Muscle of back (tissue), 3 donors: ENCODE measurements at regions not wholly inside any gene's neighbourhood (a gene's known extent, or its start where the extent isn't known, plus 50 kb on each side); places are given as distances from the start of the nearest gene placed in this dataset.

Experiments
- DNase-seq, 3 donors: peaks; one replicate each; pipeline versions ENCODE4 v3.0.0 to v3.0.0-alpha.2; 2013

- DNase-seq = no peak
Measured at GRCh38 chr15:39204031-39204430, 376.8 kb upstream of the THBS1 start.

GRCh38 chr15:39205081-39205480 lies 375.8 kb upstream of the THBS1 start:
- DNase-seq = no peak

- no peak for DNase-seq
Measured at GRCh38 chr15:39205506-39206371, 375.1 kb upstream of the THBS1 start.

GRCh38 chr15:39207532-39208115 lies 373.3 kb upstream of the THBS1 start:
- no peak for DNase-seq

GRCh38 chr15:39208187-39208586 lies 372.7 kb upstream of the THBS1 start:
- no peak for DNase-seq

- no peak for DNase-seq
Measured at GRCh38 chr15:39209548-39210211, 371.2 kb upstream of the THBS1 start.

- DNase-seq = no peak
Measured at GRCh38 chr15:39211108-39211979, 369.5 kb upstream of the THBS1 start.

- peak in 2 of 3 donors; percentile 48 to 96 for DNase-seq
Measured at GRCh38 chr15:39213385-39213840, 367.5 kb upstream of the THBS1 start.

- DNase-seq = peak; percentile 68 to 93 (median 88)
Measured at GRCh38 chr15:39215015-39215414, 365.9 kb upstream of the THBS1 start.

- DNase-seq = no peak
Measured at GRCh38 chr15:39216816-39217215, 364.1 kb upstream of the THBS1 start.

- DNase-seq = no peak
Measured at GRCh38 chr15:39219608-39220007, 361.3 kb upstream of the THBS1 start.

GRCh38 chr15:39226169-39226937 lies 354.5 kb upstream of the THBS1 start:
- DNase-seq = no peak

- no peak for DNase-seq
Measured at GRCh38 chr15:39227001-39227400, 353.9 kb upstream of the THBS1 start.

- no peak for DNase-seq
Measured at GRCh38 chr15:39228889-39229288, 352.0 kb upstream of the THBS1 start.

GRCh38 chr15:39230205-39230907 lies 350.5 kb upstream of the THBS1 start:
- DNase-seq = peak in 2 of 3 donors; percentile 25 to 51

- DNase-seq = no peak
Measured at GRCh38 chr15:39230908-39231285, 350.0 kb upstream of the THBS1 start.

GRCh38 chr15:39232512-39232911 lies 348.4 kb upstream of the THBS1 start:
- DNase-seq = peak in 2 of 3 donors; percentile 21 to 84

- no peak for DNase-seq
Measured at GRCh38 chr15:39235084-39235795, 345.6 kb upstream of the THBS1 start.

GRCh38 chr15:39236375-39236774 lies 344.5 kb upstream of the THBS1 start:
- DNase-seq = no peak

- no peak for DNase-seq
Measured at GRCh38 chr15:39238443-39238842, 342.4 kb upstream of the THBS1 start.
